WTC11 (cell line): ENCODE measurements at regions not wholly inside any gene's neighbourhood (a gene's known extent, or its start where the extent isn't known, plus 50 kb on each side); places are given as distances from the start of the nearest gene placed in this dataset.

ENCODE experiments used
- ATAC-seq: fragments of 200-7000 bp; cut with Tn5 transposase; 2 replicates; pipeline ENCODE4 v1.10.0; 2021; ENCODE audit warnings: mild to moderate bottlenecking, moderate library complexity
- CTCF ChIA-PET: fragments of 300-600 bp; sonication (Branson Sonifier 250); formaldehyde crosslinking; loops from one replicate; lab custom pipeline; 2021; ENCODE audit warnings: antibody characterized with exemption; lab: Charles Lee
- POLR2A ChIA-PET: fragments of 350-600 bp; sonication (Branson Sonifier 250); formaldehyde crosslinking; loops from one replicate; lab custom pipeline; 2021; ENCODE audit warnings: antibody characterized with exemption; lab: Charles Lee
- DNase-seq: peaks from one replicate; pipeline ENCODE4 v3.0.0; 2021; ENCODE audit warnings: low spot score
- H3K27ac Mint-ChIP-seq: 2 replicates; pipeline ENCODE4 v1.8.0; 2021; ENCODE audit warnings: mixed read lengths
- H3K27me3 Mint-ChIP-seq: 2 replicates; pipeline ENCODE4 v1.8.0; 2021; ENCODE audit warnings: low read depth, mild to moderate bottlenecking, moderate library complexity, mixed read lengths
- H3K36me3 Mint-ChIP-seq: 2 replicates; pipeline ENCODE4 v1.8.0; 2021; ENCODE audit warnings: mixed read lengths
- H3K4me1 Mint-ChIP-seq: 2 replicates; pipeline ENCODE4 v1.8.0; 2022; ENCODE audit warnings: mixed read lengths
- H3K4me3 Mint-ChIP-seq: 2 replicates; pipeline ENCODE4 v1.8.0; 2021; ENCODE audit warnings: mild to moderate bottlenecking, moderate library complexity, mixed read lengths
- H3K9me3 Mint-ChIP-seq: 2 replicates; pipeline ENCODE4 v1.8.0; 2021; ENCODE audit warnings: mixed read lengths
- CREM ChIP-seq: sonication (generic); formaldehyde crosslinking; IDR thresholded peaks from 2 replicates; pipeline ENCODE4 v1.8.1; 2022; ENCODE audit warnings: mild to moderate bottlenecking, missing genetic modification reagents, moderate library complexity
- ETV6 ChIP-seq: sonication (generic); formaldehyde crosslinking; IDR thresholded peaks from 2 replicates; pipeline ENCODE4 v1.8.1; 2022; ENCODE audit warnings: mild to moderate bottlenecking, missing genetic modification reagents
- GABPB1 ChIP-seq: sonication (generic); formaldehyde crosslinking; IDR thresholded peaks from 2 replicates; pipeline ENCODE4 v1.8.1; 2023; ENCODE audit warnings: mild to moderate bottlenecking, missing genetic modification reagents
- KAT7 ChIP-seq: sonication (generic); formaldehyde crosslinking; IDR thresholded peaks from 2 replicates; pipeline ENCODE4 v1.8.1; 2023; ENCODE audit warnings: missing genetic modification reagents, mild to moderate bottlenecking, borderline replicate concordance
- NFATC4 ChIP-seq: fragments of 250-450 bp; sonication (Bioruptor Pico); IDR thresholded peaks from 2 replicates; pipeline ENCODE4 v1.9.0; 2021; ENCODE audit warnings: mild to moderate bottlenecking
- NR1H2 ChIP-seq: sonication (generic); formaldehyde crosslinking; IDR thresholded peaks from 2 replicates; pipeline ENCODE4 v1.9.0; 2021; ENCODE audit warnings: mild to moderate bottlenecking, moderate library complexity, missing genetic modification reagents
- OVOL2 ChIP-seq: fragments of 250-450 bp; sonication (Bioruptor Pico); IDR thresholded peaks from 2 replicates; pipeline ENCODE4 v1.9.0; 2021; ENCODE audit warnings: mild to moderate bottlenecking, borderline replicate concordance
- RELA ChIP-seq: sonication (generic); formaldehyde crosslinking; IDR thresholded peaks from 2 replicates; pipeline ENCODE4 v1.8.1; 2022; ENCODE audit warnings: missing genetic modification reagents, mild to moderate bottlenecking, borderline replicate concordance
- SMAD4 ChIP-seq: sonication (generic); formaldehyde crosslinking; IDR thresholded peaks from 2 replicates; pipeline ENCODE4 v1.8.0; 2022; ENCODE audit warnings: mild to moderate bottlenecking, missing genetic modification reagents
- TEAD4 ChIP-seq: sonication (generic); formaldehyde crosslinking; IDR thresholded peaks from 2 replicates; pipeline ENCODE4 v1.8.0; 2022; ENCODE audit warnings: mild to moderate bottlenecking, missing genetic modification reagents
- TP53 ChIP-seq: sonication (generic); formaldehyde crosslinking; IDR thresholded peaks from 2 replicates; pipeline ENCODE4 v1.8.1; 2023; ENCODE audit warnings: mild to moderate bottlenecking, missing genetic modification reagents
- ZNF263 ChIP-seq: sonication (generic); formaldehyde crosslinking; IDR thresholded peaks from 2 replicates; pipeline ENCODE4 v1.8.1; 2022; ENCODE audit warnings: low read depth, mild to moderate bottlenecking, moderate library complexity, missing genetic modification reagents
- ZNF396 ChIP-seq: fragments of 250-450 bp; sonication (Bioruptor Pico); IDR thresholded peaks from 2 replicates; pipeline ENCODE4 v1.8.0; 2021; ENCODE audit warnings: mild to moderate bottlenecking, moderate library complexity, borderline replicate concordance
- TF ChIP-seq, protein P1 (sequence below): sonication (generic); formaldehyde crosslinking; IDR thresholded peaks from 2 replicates; pipeline ENCODE4 v1.8.1; 2023; ENCODE audit warnings: mild to moderate bottlenecking, missing genetic modification reagents
- TF ChIP-seq, protein P2 (sequence below): fragments of 250-450 bp; sonication (Bioruptor Pico); IDR thresholded peaks from 2 replicates; pipeline ENCODE4 v1.9.0; 2021; ENCODE audit warnings: mild to moderate bottlenecking
- TF ChIP-seq, protein P3 (sequence below): sonication (generic); formaldehyde crosslinking; IDR thresholded peaks from 2 replicates; pipeline ENCODE4 v1.8.1; 2023; ENCODE audit warnings: mild to moderate bottlenecking, missing genetic modification reagents, moderate library complexity
- TF ChIP-seq, protein P4 (sequence below): sonication (generic); formaldehyde crosslinking; IDR thresholded peaks from 2 replicates; pipeline ENCODE4 v1.8.0; 2023; ENCODE audit warnings: missing genetic modification reagents
- TF ChIP-seq, protein P5 (sequence below): sonication (generic); formaldehyde crosslinking; IDR thresholded peaks from 2 replicates; pipeline ENCODE4 v1.8.1; 2022; ENCODE audit warnings: low read depth, missing genetic modification reagents, borderline replicate concordance
- TF ChIP-seq, protein P6 (sequence below): sonication (generic); formaldehyde crosslinking; IDR thresholded peaks from 2 replicates; pipeline ENCODE4 v1.8.1; 2022; ENCODE audit warnings: mild to moderate bottlenecking, missing genetic modification reagents, moderate library complexity, borderline replicate concordance
- TF ChIP-seq, protein P7 (sequence below): sonication (generic); formaldehyde crosslinking; IDR thresholded peaks from 2 replicates; pipeline ENCODE4 v1.8.0; 2022; ENCODE audit warnings: mild to moderate bottlenecking, missing genetic modification reagents

DNA sequence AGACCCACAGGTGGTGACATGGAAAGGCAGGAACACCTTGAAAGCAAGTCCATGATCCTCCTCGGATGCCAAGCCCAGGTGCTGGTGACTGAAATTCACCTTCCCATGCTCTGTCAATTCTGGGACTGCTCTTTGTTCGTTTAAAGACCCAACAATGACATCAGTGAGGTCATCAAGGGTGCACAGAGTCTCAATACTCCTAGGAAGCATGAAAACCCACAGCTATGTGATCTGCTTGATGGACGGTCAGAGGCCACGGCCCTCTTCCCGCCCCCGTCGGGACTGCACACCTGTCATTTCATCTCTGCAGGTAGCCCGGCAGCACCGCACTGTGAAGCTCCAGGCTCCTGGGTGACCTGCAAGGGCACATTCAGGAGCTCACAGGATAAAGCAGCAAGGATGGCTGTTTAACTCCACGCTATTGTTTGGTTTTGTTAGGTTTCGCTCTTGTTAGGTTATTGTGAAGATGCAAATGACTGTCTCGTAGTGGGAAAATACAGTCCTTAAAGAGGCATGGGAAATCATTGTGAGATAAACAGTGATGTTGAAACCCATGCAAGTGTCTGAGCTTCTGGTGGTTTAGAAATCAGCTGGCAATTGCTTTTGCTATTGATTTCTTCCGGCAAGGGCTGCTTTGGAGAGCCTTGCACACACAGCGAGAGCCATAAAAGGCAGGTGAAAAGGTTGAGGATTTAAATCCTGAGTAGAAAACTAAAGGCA lies 124.8 kb upstream of the AJAP1 start (continued):
- TF ChIP-seq, protein P1, sequence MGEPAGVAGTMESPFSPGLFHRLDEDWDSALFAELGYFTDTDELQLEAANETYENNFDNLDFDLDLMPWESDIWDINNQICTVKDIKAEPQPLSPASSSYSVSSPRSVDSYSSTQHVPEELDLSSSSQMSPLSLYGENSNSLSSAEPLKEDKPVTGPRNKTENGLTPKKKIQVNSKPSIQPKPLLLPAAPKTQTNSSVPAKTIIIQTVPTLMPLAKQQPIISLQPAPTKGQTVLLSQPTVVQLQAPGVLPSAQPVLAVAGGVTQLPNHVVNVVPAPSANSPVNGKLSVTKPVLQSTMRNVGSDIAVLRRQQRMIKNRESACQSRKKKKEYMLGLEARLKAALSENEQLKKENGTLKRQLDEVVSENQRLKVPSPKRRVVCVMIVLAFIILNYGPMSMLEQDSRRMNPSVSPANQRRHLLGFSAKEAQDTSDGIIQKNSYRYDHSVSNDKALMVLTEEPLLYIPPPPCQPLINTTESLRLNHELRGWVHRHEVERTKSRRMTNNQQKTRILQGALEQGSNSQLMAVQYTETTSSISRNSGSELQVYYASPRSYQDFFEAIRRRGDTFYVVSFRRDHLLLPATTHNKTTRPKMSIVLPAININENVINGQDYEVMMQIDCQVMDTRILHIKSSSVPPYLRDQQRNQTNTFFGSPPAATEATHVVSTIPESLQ (CRISPR knock-in tag) = no peak
- TF ChIP-seq, protein P2, sequence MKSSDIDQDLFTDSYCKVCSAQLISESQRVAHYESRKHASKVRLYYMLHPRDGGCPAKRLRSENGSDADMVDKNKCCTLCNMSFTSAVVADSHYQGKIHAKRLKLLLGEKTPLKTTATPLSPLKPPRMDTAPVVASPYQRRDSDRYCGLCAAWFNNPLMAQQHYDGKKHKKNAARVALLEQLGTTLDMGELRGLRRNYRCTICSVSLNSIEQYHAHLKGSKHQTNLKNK (CRISPR knock-in tag) = no peak
- no peak for TF ChIP-seq KAT7 (CRISPR knock-in tag)
- no peak for TF ChIP-seq ZNF263 (CRISPR knock-in tag)
- no peak for TF ChIP-seq OVOL2 (CRISPR knock-in tag)

DNA sequence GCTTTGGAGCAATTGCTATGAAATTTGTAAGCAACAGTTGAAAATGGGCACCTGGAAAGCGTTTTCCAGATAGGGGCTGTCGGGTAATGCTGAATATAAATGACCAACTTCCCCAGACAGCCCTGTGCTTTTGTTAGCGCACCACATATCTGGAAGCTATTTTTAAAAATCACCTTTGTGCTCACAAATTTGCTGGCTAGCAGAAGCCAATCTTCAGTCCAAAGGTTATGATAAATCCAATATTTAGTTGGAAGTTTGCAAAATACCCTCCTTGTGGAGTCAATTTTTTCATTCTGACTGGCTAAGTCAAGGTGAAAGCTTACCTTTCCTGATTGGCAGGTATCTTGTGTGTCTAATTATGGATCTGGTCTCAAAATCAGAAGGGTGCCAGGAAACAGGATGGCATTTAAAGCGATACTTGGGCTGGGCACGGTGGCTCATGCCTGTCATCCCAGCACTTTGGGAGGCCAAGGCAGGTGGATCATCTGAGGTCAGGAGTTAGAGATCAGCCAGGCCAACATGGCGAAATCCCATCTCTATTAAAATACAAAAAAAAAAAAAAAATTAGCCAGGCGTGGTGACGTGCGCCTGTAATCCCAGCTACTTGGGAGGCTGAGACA lies 124.1 kb upstream of the AJAP1 start:
- CTCF ChIA-PET = no interaction called here
- no peak overlapping the region for H3K27ac Mint-ChIP-seq
- no peak overlapping the region for H3K4me3 Mint-ChIP-seq
- POLR2A ChIA-PET = no interaction called here
- ATAC-seq = no peak
- no peaks in the 10 kb centered on the region for H3K4me1 Mint-ChIP-seq
- H3K9me3 Mint-ChIP-seq = peaks cover 74% of the 10 kb centered on the region
- H3K27me3 Mint-ChIP-seq = peaks cover 5% of the 10 kb centered on the region
- DNase-seq = no peak
- no peak for TF ChIP-seq TP53 (CRISPR knock-in tag)
- TF ChIP-seq, protein P3, sequence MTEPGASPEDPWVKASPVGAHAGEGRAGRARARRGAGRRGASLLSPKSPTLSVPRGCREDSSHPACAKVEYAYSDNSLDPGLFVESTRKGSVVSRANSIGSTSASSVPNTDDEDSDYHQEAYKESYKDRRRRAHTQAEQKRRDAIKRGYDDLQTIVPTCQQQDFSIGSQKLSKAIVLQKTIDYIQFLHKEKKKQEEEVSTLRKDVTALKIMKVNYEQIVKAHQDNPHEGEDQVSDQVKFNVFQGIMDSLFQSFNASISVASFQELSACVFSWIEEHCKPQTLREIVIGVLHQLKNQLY (CRISPR knock-in tag) = no peak
- TF ChIP-seq, protein P4, sequence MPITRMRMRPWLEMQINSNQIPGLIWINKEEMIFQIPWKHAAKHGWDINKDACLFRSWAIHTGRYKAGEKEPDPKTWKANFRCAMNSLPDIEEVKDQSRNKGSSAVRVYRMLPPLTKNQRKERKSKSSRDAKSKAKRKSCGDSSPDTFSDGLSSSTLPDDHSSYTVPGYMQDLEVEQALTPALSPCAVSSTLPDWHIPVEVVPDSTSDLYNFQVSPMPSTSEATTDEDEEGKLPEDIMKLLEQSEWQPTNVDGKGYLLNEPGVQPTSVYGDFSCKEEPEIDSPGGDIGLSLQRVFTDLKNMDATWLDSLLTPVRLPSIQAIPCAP (CRISPR knock-in tag) = no peak
- no peak for TF ChIP-seq RELA
- TF ChIP-seq OVOL2 (CRISPR knock-in tag) = no peak
- TF ChIP-seq, protein P5, sequence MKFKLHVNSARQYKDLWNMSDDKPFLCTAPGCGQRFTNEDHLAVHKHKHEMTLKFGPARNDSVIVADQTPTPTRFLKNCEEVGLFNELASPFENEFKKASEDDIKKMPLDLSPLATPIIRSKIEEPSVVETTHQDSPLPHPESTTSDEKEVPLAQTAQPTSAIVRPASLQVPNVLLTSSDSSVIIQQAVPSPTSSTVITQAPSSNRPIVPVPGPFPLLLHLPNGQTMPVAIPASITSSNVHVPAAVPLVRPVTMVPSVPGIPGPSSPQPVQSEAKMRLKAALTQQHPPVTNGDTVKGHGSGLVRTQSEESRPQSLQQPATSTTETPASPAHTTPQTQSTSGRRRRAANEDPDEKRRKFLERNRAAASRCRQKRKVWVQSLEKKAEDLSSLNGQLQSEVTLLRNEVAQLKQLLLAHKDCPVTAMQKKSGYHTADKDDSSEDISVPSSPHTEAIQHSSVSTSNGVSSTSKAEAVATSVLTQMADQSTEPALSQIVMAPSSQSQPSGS (CRISPR knock-in tag) = no peak
- TF ChIP-seq, protein P6, sequence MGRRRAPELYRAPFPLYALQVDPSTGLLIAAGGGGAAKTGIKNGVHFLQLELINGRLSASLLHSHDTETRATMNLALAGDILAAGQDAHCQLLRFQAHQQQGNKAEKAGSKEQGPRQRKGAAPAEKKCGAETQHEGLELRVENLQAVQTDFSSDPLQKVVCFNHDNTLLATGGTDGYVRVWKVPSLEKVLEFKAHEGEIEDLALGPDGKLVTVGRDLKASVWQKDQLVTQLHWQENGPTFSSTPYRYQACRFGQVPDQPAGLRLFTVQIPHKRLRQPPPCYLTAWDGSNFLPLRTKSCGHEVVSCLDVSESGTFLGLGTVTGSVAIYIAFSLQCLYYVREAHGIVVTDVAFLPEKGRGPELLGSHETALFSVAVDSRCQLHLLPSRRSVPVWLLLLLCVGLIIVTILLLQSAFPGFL (CRISPR knock-in tag) = no peak
- TF ChIP-seq, protein P7, sequence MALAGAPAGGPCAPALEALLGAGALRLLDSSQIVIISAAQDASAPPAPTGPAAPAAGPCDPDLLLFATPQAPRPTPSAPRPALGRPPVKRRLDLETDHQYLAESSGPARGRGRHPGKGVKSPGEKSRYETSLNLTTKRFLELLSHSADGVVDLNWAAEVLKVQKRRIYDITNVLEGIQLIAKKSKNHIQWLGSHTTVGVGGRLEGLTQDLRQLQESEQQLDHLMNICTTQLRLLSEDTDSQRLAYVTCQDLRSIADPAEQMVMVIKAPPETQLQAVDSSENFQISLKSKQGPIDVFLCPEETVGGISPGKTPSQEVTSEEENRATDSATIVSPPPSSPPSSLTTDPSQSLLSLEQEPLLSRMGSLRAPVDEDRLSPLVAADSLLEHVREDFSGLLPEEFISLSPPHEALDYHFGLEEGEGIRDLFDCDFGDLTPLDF (CRISPR knock-in tag) = no peak
- no peak for TF ChIP-seq ZNF396 (CRISPR knock-in tag)
- no peak for TF ChIP-seq ETV6 (CRISPR knock-in tag)
- TF ChIP-seq NR1H2 (CRISPR knock-in tag) = no peak
- no peak for TF ChIP-seq SMAD4 (CRISPR knock-in tag)
- TF ChIP-seq CREM (CRISPR knock-in tag) = no peak
- TF ChIP-seq GABPB1 (CRISPR knock-in tag) = no peak
- TF ChIP-seq NFATC4 (CRISPR knock-in tag) = no peak
- no peak for TF ChIP-seq TEAD4 (CRISPR knock-in tag)
- H3K36me3 Mint-ChIP-seq = peaks cover 74% of the 10 kb centered on the region
